Stimulated activated CD4-positive, alpha-beta T cell treated with anti-CD3 and anti-CD28 coated beads, Interleukin-12 subunit alpha, Interleukin-12 subunit beta, amount 100 ng/mL, for 48 hours (primary cell): ENCODE measurements at regions not wholly inside any gene's neighbourhood (a gene's known extent, or its start where the extent isn't known, plus 50 kb on each side); places are given as distances from the start of the nearest gene placed in this dataset.
A peak's percentile ranks its signal among the peaks of the same experiment; 100 is the strongest.

Experiments
- DNase-seq, 3 donors: peaks; one replicate each; pipeline ENCODE4 v3.0.0-alpha.2; 2020; ENCODE audit warnings: low read depth in 2 of 3, low spot score in 1 of 3

- no peak for DNase-seq
Measured at GRCh38 chr17:65477600-65477999, 83.8 kb downstream of the AXIN2 start.

- DNase-seq = no peak
Measured at GRCh38 chr17:65474660-65475059, 86.8 kb downstream of the AXIN2 start.

DNA sequence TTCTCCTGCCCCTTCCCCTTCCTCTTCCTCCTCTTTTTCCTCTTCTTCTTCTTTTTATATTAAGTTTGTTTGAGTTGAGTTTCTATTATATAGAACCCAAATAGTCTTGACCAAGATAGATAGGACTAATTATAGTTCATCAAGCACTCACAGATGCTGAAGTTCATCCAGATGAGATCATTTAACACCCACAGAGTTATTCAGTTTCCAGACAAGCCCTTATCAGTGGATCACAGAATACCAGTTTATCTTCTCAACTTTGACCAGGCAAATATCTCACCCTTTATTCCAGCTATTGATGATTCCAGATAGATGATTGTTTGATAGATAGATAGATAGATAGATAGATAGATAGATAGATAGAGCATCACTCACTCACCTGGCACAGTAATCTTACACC is 87.5 kb downstream of the AXIN2 start:
- DNase-seq = no peak

- DNase-seq = no peak
Measured at GRCh38 chr17:65473363-65473762, 88.1 kb downstream of the AXIN2 start.

GRCh38 chr17:65472666-65473309 is 88.7 kb downstream of the AXIN2 start:
- no peak for DNase-seq

DNA sequence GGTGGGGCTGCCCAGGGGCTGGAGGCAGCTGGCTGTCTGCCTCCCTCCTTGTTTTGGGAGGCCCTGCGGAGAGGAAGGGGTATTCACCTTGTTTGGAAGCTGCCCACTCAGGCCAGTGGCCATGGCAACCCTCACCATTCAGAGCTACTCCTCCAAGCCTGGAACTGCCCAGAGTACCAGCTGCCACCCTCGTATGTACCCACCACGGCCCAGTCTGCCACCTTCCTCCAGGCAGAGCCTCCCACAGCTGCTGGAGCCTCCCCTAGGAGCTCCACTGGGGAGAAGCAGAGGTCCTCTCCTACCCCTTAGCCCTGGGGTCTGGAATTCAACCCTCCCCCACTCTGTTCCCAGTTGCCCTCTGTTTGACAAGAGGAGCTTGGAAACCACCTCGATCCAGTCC is 90.7 kb downstream of the AXIN2 start:
- DNase-seq = no peak

DNA sequence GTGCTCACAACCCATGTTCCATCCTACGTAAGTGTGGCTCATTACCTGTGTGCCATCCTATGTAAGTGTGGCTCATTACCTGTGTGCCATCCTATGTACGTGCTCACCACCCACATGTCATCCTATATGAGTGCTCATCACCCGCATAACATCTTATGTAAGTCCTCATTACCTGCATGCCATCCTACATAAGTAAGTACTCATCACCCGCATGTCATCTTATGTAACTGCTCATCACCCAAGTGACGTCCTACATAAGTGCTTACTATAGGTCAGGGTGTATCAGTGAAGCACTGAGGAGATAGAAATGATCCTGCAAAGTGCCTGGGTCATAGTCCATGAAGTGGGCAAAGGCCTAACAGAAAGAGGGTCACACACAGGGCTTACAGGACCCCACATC is 93.1 kb downstream of the AXIN2 start:
- no peak for DNase-seq

DNA sequence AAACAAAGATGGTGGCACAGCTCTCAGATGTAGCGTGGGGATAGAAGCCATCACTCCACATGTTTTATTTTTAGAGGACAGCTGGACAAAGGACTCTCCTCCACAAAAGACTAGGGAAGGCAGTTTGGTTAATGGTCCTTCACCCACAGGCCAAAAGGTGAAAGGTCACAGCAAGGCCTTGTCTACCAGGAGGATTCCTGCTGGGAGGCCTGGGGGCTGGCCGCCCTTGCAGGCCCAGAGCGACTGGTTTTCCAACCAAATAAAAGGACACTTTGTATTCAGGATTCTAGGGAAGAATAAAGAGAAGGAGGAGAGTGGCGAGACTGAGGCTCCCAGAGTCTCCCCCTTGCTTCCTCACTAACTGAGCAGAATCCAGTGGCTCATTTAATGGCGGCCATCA is 94.3 kb downstream of the AXIN2 start:
- no peak for DNase-seq

- no peak for DNase-seq
Measured at GRCh38 chr17:65466547-65466946, 94.9 kb downstream of the AXIN2 start.

DNA sequence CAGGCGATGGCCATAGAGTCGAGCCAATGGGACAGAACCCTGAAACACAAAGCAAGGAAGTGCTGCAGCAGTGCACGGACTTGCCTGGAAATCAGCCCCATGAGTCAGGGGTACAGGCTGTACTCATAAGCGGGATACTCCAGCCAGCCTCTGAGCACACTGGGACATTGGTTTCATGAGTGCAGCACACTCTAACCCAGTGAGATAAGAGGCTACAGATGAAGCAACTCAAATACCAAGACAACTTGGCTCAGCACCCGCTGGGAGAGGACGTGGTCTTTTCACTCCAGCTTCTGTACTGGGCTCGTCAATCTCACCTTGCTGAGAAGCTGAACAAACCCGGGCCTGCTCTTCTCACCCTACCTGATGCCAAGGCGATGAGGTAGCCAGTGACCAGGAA is 98.2 kb downstream of the AXIN2 start:
- DNase-seq = no peak

DNA sequence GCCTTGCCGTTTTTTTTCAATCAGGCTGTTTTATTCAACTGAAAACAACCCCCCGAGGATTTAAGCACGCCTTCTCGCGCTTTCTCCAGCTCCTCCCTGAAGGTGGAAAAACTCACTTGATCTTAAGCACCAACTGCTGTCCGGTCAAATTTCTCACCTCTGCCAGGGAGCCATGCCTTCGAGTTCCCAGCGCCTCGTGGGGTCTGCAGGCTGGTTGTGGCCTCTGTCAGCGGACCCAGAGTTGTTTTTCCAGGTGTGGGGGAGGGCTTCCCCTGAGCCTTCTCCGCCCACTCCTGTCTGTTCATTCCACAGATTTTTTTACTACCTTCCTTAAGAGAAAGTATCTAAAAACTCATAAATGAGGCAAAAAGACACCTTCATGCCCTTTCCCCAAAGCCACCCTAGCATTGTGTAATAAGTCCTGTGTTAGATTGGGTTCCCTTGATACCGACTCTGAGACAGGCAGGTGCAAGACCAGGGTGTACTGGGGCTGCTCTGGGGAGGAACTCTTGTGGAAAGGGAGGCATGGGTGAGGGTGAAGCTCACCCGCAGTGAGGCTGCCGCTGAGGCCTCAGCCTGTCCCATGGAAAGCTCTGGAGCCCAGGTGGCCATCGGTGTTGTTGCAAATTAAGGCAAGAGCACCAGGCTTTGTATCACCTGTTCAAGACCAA is 101.6 kb downstream of the AXIN2 start:
- no peak for DNase-seq

DNA sequence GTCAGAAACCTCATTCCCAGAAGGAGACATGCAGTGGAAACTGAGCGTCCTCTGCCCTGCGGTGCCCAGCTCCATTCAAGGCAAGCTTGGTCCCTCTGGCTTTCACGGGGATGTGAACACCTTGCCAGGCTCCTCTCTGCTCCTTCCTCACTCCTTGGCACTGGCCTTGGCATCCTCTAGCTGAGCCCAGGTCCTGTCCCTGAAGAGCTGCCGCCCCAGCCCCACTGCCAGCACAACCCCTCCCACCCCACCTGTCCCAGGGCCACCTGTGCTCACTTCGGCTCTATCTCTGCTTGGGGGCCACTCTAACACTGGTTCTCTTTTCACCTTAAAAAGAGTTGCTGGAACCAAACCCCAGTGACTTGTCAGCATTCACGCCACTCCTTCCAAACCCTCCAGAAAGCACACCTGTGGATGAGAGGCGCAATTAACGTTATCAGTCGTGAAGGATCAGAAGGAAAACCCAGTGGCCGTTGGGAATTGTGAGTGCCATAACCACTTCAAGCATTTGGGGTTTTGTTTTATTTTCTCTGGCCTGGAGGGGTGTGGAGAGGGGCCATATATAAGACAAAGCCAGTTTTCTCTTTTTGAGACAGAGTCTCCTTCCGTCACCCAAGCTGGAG is 103.7 kb downstream of the AXIN2 start:
- DNase-seq = no peak

GRCh38 chr17:65457183-65457582 is 104.3 kb downstream of the AXIN2 start:
- no peak for DNase-seq

DNA sequence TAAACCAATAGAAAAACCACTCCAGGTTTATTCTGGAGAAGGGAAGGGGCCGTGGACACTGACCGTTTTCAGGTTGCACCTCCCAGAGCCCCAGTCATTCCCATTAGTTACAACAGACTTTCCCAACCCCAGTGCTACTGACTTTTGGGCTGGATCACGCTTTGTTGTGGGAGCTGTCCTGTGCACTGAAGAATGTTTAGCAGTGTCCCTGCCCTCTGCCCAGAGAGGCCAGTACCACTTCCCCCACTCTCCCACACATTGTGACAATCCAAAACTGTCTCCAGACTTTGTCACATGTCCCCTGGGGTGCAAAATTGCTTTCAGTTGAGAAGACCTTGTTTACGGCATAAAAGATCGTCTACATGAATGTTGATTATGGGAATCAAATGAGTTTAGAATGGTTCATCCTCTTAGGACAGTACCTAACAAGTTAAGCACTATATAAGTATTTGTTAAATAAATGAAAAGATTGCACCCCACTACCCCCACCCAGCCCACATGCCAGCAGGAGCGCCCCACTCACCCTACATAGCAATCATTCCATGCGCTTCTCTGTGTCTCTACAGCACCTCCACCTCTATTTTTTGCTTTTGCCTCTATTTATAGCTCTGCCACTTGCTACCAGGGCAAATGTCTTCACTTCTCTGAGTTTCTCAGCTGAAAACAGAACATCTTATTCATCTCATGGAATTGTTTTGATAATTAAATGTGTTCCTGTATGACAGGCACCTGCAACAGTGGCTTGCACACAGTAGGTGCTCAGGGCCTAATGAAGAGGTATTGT is 104.9 kb downstream of the AXIN2 start:
- DNase-seq = no peak

- peak in 1 of 3 donors; percentile 3 for DNase-seq
Measured at GRCh38 chr17:65455972-65456343, 105.5 kb downstream of the AXIN2 start.

DNA sequence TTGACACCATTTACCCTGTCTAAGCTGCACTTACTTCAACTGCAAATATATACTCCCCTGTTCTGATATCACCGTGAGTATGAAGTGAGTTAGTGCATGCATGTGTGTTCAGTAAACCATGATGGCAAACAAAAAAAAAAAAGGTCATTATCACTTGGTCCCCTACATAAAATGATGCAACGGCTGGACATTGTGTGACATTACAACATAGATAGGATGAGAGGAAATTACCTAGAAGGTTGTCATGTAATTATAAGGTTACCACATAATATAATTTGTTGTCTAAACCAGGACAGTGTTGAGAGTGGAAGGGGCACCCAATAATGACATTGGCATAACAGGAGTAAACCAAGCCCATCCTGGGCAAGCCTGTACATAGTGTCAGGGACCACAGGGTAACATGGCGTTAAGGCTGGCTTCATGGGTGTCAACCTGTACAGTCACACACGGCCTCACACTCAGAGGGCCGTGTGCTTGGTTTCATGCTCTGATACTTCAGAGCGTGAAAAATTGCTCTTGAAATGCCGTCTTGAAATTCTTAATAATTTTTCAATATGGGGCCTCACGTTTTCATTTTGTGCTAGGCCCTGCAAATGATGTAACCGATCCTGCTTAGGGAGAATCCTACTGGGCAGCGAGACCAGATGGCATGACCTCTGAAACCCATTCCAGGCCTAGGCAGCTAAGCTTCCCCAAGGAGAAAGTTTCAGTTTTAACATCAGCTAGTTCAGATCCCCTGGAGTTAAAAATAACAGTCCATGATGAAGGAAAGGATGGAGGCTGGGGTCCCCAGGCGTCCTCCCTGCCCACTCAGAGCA is 106.1 kb downstream of the AXIN2 start:
- DNase-seq = no peak

GRCh38 chr17:65453204-65453931 is 108.1 kb downstream of the AXIN2 start:
- DNase-seq = no peak

DNA sequence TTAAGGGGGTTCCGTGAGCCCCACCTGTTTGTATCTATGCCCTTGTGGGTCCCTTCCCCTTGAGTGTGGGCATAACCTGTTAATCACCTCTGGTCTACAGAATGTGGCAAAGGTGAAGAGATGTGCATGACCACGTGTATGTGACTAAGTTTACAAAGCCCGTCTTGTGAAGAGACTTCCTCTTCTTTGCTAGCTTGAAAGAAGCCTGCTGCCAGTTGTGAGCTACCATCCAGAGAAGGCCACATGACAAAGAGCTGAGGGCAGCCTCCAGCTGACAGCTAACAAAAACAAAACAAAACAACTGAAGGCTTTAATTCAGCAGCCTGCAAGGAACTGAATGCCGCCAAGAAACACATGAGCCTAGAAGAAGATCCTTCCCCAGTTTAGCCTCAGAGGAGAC is 112.0 kb downstream of the AXIN2 start:
- no peak for DNase-seq

GRCh38 chr17:65447823-65448222 is 113.6 kb downstream of the AXIN2 start:
- no peak for DNase-seq

GRCh38 chr17:65446838-65447526 is 114.5 kb downstream of the AXIN2 start:
- DNase-seq = no peak
